ENCODE measurements at regions not wholly inside any gene's neighbourhood (a gene's known extent, or its start where the extent isn't known, plus 50 kb on each side); places are given as distances from the start of the nearest gene placed in this dataset.

GRCh38 chr10:21080261-21080660 is 183.2 kb upstream of the NEBL start:
- Histone ChIP-seq H2BK120ac (ENCODE audit: low read depth, low read length) (no peak overlapping the region), H2BK12ac (ENCODE audit: low read length) (no peak overlapping the region), H3K36me3 (replicated peaks in 1 of 2; ENCODE audit: control insufficient read depth in 2 of 2, insufficient read depth in 2 of 2, low read length in 2 of 2) (no peaks in the 10 kb centered on the region), H2AK5ac (ENCODE audit: low read depth, low read length) (no peak overlapping the region), H2BK15ac (ENCODE audit: low read length) (no peak overlapping the region), H3K4me3 (ENCODE audit: low read length in 2 of 2) (no peak overlapping the region), H3K27ac (replicated peaks; ENCODE audit: low read length) (no peak overlapping the region), H3K14ac (ENCODE audit: low read length) (no peak overlapping the region), H3K23ac (ENCODE audit: low read depth, low read length, poor library complexity) (no peak overlapping the region), H3K9ac (ENCODE audit: low read depth, low read length, poor library complexity) (no peak overlapping the region), H3K9me3 (replicated peaks in 1 of 2; ENCODE audit: control insufficient read depth in 2 of 2, insufficient read depth in 1 of 2, low read depth in 1 of 2, low read length in 2 of 2) (no peaks in the 10 kb centered on the region), H3K4me1 (ENCODE audit: control insufficient read depth in 2 of 2, insufficient read depth in 1 of 2, low read depth in 1 of 2, low read length in 2 of 2) (peaks cover 0 to 3% of the 10 kb centered on the region in 2 donors), H2BK5ac (ENCODE audit: low read length) (no peak overlapping the region), H3K18ac (ENCODE audit: low read length) (no peak overlapping the region), H2AFZ (ENCODE audit: low read length) (no peak overlapping the region), H4K8ac (ENCODE audit: low read depth, low read length) (no peak overlapping the region), H3K4ac (ENCODE audit: low read length) (no peak overlapping the region), H3K79me1 (ENCODE audit: low read depth, low read length) (no peaks in the 10 kb centered on the region), H3K27me3 (ENCODE audit: control insufficient read depth in 3 of 3, insufficient read depth in 3 of 3, low read depth in 1 of 3, low read length in 3 of 3) (no peaks in the 10 kb centered on the region), H3K4me2 (ENCODE audit: insufficient read depth, low read length, poor library complexity, severe bottlenecking) (no peak overlapping the region), H4K91ac (ENCODE audit: low read depth, low read length, poor library complexity) (no peak overlapping the region)
- WGBS, 2 donors (ENCODE audit: extremely low coverage in 2 of 2, insufficient read length in 2 of 2, insufficient replicate concordance in 1 of 2): no CpG with 5 or more reads among the region's 2 CpGs
- no peak for DNase-seq (ENCODE audit: low spot score)

DNA sequence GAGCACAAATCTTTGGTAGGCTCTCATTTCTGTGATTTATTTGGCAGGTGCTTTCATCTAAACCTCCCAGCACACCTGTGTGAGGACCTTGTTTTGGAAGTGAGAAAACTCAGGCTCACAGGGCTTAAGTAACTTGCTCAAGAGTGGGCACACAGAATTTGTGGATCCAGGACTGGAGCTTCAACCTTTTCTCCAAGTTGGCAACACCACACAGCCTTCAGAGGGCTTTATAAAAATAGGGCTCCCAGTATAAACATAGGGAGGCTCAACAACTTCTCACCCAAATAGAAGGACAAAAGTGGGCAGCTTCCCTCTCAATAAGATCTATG is 182.2 kb upstream of the NEBL start:
- Histone ChIP-seq H4K91ac (ENCODE audit: low read depth, low read length, poor library complexity) (no peak overlapping the region), H2BK120ac (ENCODE audit: low read depth, low read length) (no peak overlapping the region), H3K4me3 (ENCODE audit: low read length in 2 of 2) (no peak overlapping the region), H3K79me1 (ENCODE audit: low read depth, low read length) (no peaks in the 10 kb centered on the region), H3K18ac (ENCODE audit: low read length) (no peak overlapping the region), H3K9me3 (replicated peaks in 1 of 2; ENCODE audit: control insufficient read depth in 2 of 2, insufficient read depth in 1 of 2, low read depth in 1 of 2, low read length in 2 of 2) (no peaks in the 10 kb centered on the region), H3K14ac (ENCODE audit: low read length) (no peak overlapping the region), H4K8ac (ENCODE audit: low read depth, low read length) (no peak overlapping the region), H3K23ac (ENCODE audit: low read depth, low read length, poor library complexity) (no peak overlapping the region), H2BK12ac (ENCODE audit: low read length) (no peak overlapping the region), H3K27ac (replicated peaks; ENCODE audit: low read length) (no peak overlapping the region), H2AK5ac (ENCODE audit: low read depth, low read length) (no peak overlapping the region), H3K4ac (ENCODE audit: low read length) (no peak overlapping the region), H3K4me2 (ENCODE audit: insufficient read depth, low read length, poor library complexity, severe bottlenecking) (no peak overlapping the region), H3K9ac (ENCODE audit: low read depth, low read length, poor library complexity) (no peak overlapping the region), H3K4me1 (ENCODE audit: control insufficient read depth in 2 of 2, insufficient read depth in 1 of 2, low read depth in 1 of 2, low read length in 2 of 2) (no peaks in the 10 kb centered on the region), H3K36me3 (replicated peaks in 1 of 2; ENCODE audit: control insufficient read depth in 2 of 2, insufficient read depth in 2 of 2, low read length in 2 of 2) (no peaks in the 10 kb centered on the region), H2BK5ac (ENCODE audit: low read length) (no peak overlapping the region), H2BK15ac (ENCODE audit: low read length) (no peak overlapping the region), H3K27me3 (ENCODE audit: control insufficient read depth in 3 of 3, insufficient read depth in 3 of 3, low read depth in 1 of 3, low read length in 3 of 3) (no peaks in the 10 kb centered on the region), H2AFZ (ENCODE audit: low read length) (no peak overlapping the region)
- no peak for DNase-seq (ENCODE audit: low spot score)

- no peak overlapping the region for H3K23ac ChIP-seq (ENCODE audit: low read depth, low read length, poor library complexity)
- no peak overlapping the region for H2BK15ac ChIP-seq (ENCODE audit: low read length)
- no peak overlapping the region for H2BK5ac ChIP-seq (ENCODE audit: low read length)
- no peak overlapping the region for H3K27ac ChIP-seq (replicated peaks; ENCODE audit: low read length)
- H3K9me3 ChIP-seq (replicated peaks in 1 of 2; ENCODE audit: control insufficient read depth in 2 of 2, insufficient read depth in 1 of 2, low read depth in 1 of 2, low read length in 2 of 2): no peaks in the 10 kb centered on the region
- no peaks in the 10 kb centered on the region for H3K27me3 ChIP-seq (ENCODE audit: control insufficient read depth in 3 of 3, insufficient read depth in 3 of 3, low read depth in 1 of 3, low read length in 3 of 3)
- no peak overlapping the region for H2BK12ac ChIP-seq (ENCODE audit: low read length)
- no peak overlapping the region for H3K4me3 ChIP-seq (ENCODE audit: low read length in 2 of 2)
- no peak overlapping the region for H3K9ac ChIP-seq (ENCODE audit: low read depth, low read length, poor library complexity)
- no peak overlapping the region for H3K18ac ChIP-seq (ENCODE audit: low read length)
- H3K4me1 ChIP-seq (ENCODE audit: control insufficient read depth in 2 of 2, insufficient read depth in 1 of 2, low read depth in 1 of 2, low read length in 2 of 2): no peaks in the 10 kb centered on the region
- H2AFZ ChIP-seq (ENCODE audit: low read length): no peak overlapping the region
- WGBS, 2 donors (ENCODE audit: extremely low coverage in 2 of 2, insufficient read length in 2 of 2, insufficient replicate concordance in 1 of 2): no CpG with 5 or more reads among the region's 6 CpGs
- H2BK120ac ChIP-seq (ENCODE audit: low read depth, low read length): no peak overlapping the region
- H3K36me3 ChIP-seq (replicated peaks in 1 of 2; ENCODE audit: control insufficient read depth in 2 of 2, insufficient read depth in 2 of 2, low read length in 2 of 2): no peaks in the 10 kb centered on the region
- no peak overlapping the region for H2AK5ac ChIP-seq (ENCODE audit: low read depth, low read length)
- H3K4me2 ChIP-seq (ENCODE audit: insufficient read depth, low read length, poor library complexity, severe bottlenecking): no peak overlapping the region
- H3K79me1 ChIP-seq (ENCODE audit: low read depth, low read length): no peaks in the 10 kb centered on the region
- H3K14ac ChIP-seq (ENCODE audit: low read length): no peak overlapping the region
- H4K91ac ChIP-seq (ENCODE audit: low read depth, low read length, poor library complexity): no peak overlapping the region
- DNase-seq (ENCODE audit: low spot score): peak; percentile 77
- no peak overlapping the region for H3K4ac ChIP-seq (ENCODE audit: low read length)
- no peak overlapping the region for H4K8ac ChIP-seq (ENCODE audit: low read depth, low read length)
Measured at GRCh38 chr10:21078410-21079329, 181.6 kb upstream of the NEBL start.

DNA sequence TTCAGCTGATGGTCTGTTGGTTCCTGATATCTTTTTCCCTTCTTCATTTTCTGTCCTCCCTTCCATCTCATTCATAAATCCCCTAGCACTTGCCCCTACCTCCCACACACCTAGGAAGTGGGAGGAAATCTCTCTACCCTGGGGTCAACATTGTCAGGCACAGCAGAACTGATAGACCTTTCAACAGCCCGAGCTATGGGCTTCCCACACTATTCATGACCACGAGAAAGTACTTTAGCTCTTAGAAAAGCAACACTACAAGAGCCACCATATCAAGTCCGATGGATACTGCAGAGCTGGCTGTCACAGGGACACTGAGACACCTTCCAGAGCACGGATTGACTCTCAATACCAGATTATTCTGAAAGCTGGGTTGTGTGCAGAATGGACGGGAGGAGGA is 180.6 kb upstream of the NEBL start:
- Histone ChIP-seq H4K8ac (ENCODE audit: low read depth, low read length) (no peak overlapping the region), H3K14ac (ENCODE audit: low read length) (no peak overlapping the region), H2BK120ac (ENCODE audit: low read depth, low read length) (no peak overlapping the region), H3K9me3 (replicated peaks in 1 of 2; ENCODE audit: control insufficient read depth in 2 of 2, insufficient read depth in 1 of 2, low read depth in 1 of 2, low read length in 2 of 2) (no peaks in the 10 kb centered on the region), H3K18ac (ENCODE audit: low read length) (no peak overlapping the region), H3K27ac (replicated peaks; ENCODE audit: low read length) (no peak overlapping the region), H3K36me3 (replicated peaks in 1 of 2; ENCODE audit: control insufficient read depth in 2 of 2, insufficient read depth in 2 of 2, low read length in 2 of 2) (no peaks in the 10 kb centered on the region), H2AK5ac (ENCODE audit: low read depth, low read length) (no peak overlapping the region), H3K4ac (ENCODE audit: low read length) (no peak overlapping the region), H4K91ac (ENCODE audit: low read depth, low read length, poor library complexity) (no peak overlapping the region), H2BK5ac (ENCODE audit: low read length) (no peak overlapping the region), H3K4me1 (ENCODE audit: control insufficient read depth in 2 of 2, insufficient read depth in 1 of 2, low read depth in 1 of 2, low read length in 2 of 2) (no peaks in the 10 kb centered on the region), H2BK15ac (ENCODE audit: low read length) (no peak overlapping the region), H2BK12ac (ENCODE audit: low read length) (no peak overlapping the region), H3K23ac (ENCODE audit: low read depth, low read length, poor library complexity) (no peak overlapping the region), H3K4me2 (ENCODE audit: insufficient read depth, low read length, poor library complexity, severe bottlenecking) (no peak overlapping the region), H2AFZ (ENCODE audit: low read length) (no peak overlapping the region), H3K27me3 (ENCODE audit: control insufficient read depth in 3 of 3, insufficient read depth in 3 of 3, low read depth in 1 of 3, low read length in 3 of 3) (no peaks in the 10 kb centered on the region), H3K79me1 (ENCODE audit: low read depth, low read length) (no peaks in the 10 kb centered on the region), H3K4me3 (ENCODE audit: low read length in 2 of 2) (no peak overlapping the region), H3K9ac (ENCODE audit: low read depth, low read length, poor library complexity) (no peak overlapping the region)
- DNase-seq (ENCODE audit: low spot score): no peak
- 100% methylated on average over 1 of the region's 5 CpGs; no CpG with 5 or more reads in 1 of the 2 donors for WGBS, 2 donors (ENCODE audit: extremely low coverage in 2 of 2, insufficient read length in 2 of 2, insufficient replicate concordance in 1 of 2)

Measured in neuronal stem cell (in vitro differentiated cells).